A673 (cell line): ENCODE measurements at regions not wholly inside any gene's neighbourhood (a gene's known extent, or its start where the extent isn't known, plus 50 kb on each side); places are given as distances from the start of the nearest gene placed in this dataset.

Experiments
- CTCF ChIP-seq: fragments of 300-800, 200-600 bp; sonication (generic); conservative IDR thresholded peaks from 2 replicates; pipeline ENCODE4 v1.5.1; 2017; ENCODE audit warnings: low read depth, mild to moderate bottlenecking, antibody characterized with exemption, low read length, moderate library complexity, mixed read lengths
- EZH2 ChIP-seq: fragments of 200-600 bp; sonication (generic); IDR thresholded peaks from 2 replicates; pipeline ENCODE4 v1.6.1; 2017; ENCODE audit warnings: borderline replicate concordance, low read depth, mild to moderate bottlenecking, mixed read lengths, antibody characterized with exemption, low read length; ENCODE audit not compliant: poor library complexity, severe bottlenecking

GRCh38 chr4:23312686-23313085, 577.2 kb downstream of the PPARGC1A start:
- no peak for TF ChIP-seq CTCF
- no peak for TF ChIP-seq EZH2
